Kidney (tissue), 13 donors: ENCODE measurements at regions not wholly inside any gene's neighbourhood (a gene's known extent, or its start where the extent isn't known, plus 50 kb on each side); places are given as distances from the start of the nearest gene placed in this dataset.
A peak's percentile ranks its signal among the peaks of the same experiment; 100 is the strongest.
"Not testable (repeated sequence)": the region's sequence is repeated elsewhere in the genome, so short reads cannot be mapped to it uniquely, and the experiment has no call there.

Source experiments
- DNase-seq, 5 donors: peaks; one replicate each; pipeline ENCODE4 v3.0.0-alpha.2; 2013 to 2020
- FAIRE-seq: peaks from 2 replicates; lab custom pipeline; 2012; peaks lifted over from hg19 to GRCh38; lab: Jason Lieb, UNC
- H3K27ac ChIP-seq, 2 donors: one replicate each; pipeline ENCODE4 v1.7.0; 2013; ENCODE audit warnings: low read depth in 2 of 2, low read length in 2 of 2, inconsistent platforms in 1 of 2
- H3K27me3 ChIP-seq: one replicate; pipeline ENCODE4 v1.7.1; 2013; ENCODE audit warnings: low read length, inconsistent platforms; ENCODE audit not compliant: control insufficient read depth, insufficient read depth
- H3K36me3 ChIP-seq, 3 donors: one replicate each; pipeline versions ENCODE4 v1.7.0 to v1.7.1; 2013; ENCODE audit warnings: low read length in 3 of 3, control low read depth in 1 of 3, inconsistent platforms in 1 of 3; ENCODE audit not compliant: insufficient read depth in 3 of 3, control insufficient read depth in 2 of 3
- H3K4me1 ChIP-seq, 3 donors: one replicate each; pipeline versions ENCODE4 v1.7.0 to v1.7.1; 2013; ENCODE audit warnings: low read length in 3 of 3, inconsistent platforms in 1 of 3, low read depth in 1 of 3; ENCODE audit not compliant: control insufficient read depth in 2 of 3, insufficient read depth in 2 of 3
- H3K4me3 ChIP-seq, 3 donors: one replicate each; pipeline versions ENCODE4 v1.7.0 to v1.8.1; 2013; ENCODE audit warnings: low read length in 3 of 3, control low read depth in 1 of 3, inconsistent platforms in 1 of 3
- H3K9ac ChIP-seq, 3 donors: one replicate each; pipeline versions ENCODE4 v1.7.0 to v1.7.1; 2013; ENCODE audit warnings: low read length in 3 of 3, control low read depth in 1 of 3, inconsistent platforms in 1 of 3
- H3K9me3 ChIP-seq, 3 donors: one replicate each; pipeline versions ENCODE4 v1.7.0 to v1.7.1; 2013; ENCODE audit warnings: low read length in 3 of 3, control low read depth in 1 of 3, inconsistent platforms in 1 of 3; ENCODE audit not compliant: control insufficient read depth in 2 of 3, insufficient read depth in 1 of 3
- CTCF ChIP-seq: IDR thresholded peaks from 3 replicates; pipeline ENCODE4 v1.5.1; 2012; ENCODE audit warnings: mild to moderate bottlenecking, moderate library complexity, borderline replicate concordance; ENCODE audit not compliant: insufficient read depth; ENCODE audit errors: extremely low read depth
- intact Hi-C: fragments of 100-400 bp; cut with DNase I; formaldehyde crosslinking; loops from one replicate; pipeline ENCODE4 v1.11.1; 2022
- donor health status: control.
- donor health status: control.
- donor health status: control.
- donor health status: control.
- donor health status: control.
- donor health status: DM: yes; HTN: yes; CAD: no.
- donor health status: Normal renal cell carcinoma (clear cell type).

DNA sequence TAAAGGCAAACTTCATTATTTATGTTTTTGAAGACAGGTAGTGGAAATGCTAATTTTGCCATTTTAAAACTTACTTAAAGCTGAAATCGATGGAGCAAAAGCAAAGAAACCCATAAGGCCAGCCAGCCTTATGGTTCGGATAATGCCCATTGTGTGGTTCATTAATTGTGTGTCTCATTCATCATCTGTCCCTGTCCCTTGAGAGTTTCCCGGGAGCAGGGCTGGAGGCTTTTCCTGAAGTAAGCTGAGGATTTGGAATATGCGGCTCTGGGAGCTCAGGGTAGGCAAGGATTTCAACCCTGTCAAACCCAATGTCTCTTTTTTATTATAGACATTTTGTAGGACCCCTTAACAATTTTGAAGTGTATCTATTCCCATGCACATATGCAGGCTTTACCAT, 790.0 kb upstream of the KIRREL3 start:
- no peak overlapping the region for H3K27ac ChIP-seq
- H3K36me3 ChIP-seq = no peaks in the 10 kb centered on the region
- no peaks in the 10 kb centered on the region for H3K4me1 ChIP-seq
- DNase-seq (no peak), FAIRE-seq (no peak)
- no peak overlapping the region for H3K9ac ChIP-seq
- intact Hi-C loops = no loop called here
- H3K9me3 ChIP-seq = no peaks in the 10 kb centered on the region
- no peaks in the 10 kb centered on the region for H3K27me3 ChIP-seq
- no peak for TF ChIP-seq CTCF
- no peak overlapping the region for H3K4me3 ChIP-seq

GRCh38 chr11:127789927-127790326, 789.4 kb upstream of the KIRREL3 start:
- peak; percentile 19 for TF ChIP-seq CTCF
- H3K9me3 ChIP-seq = no peaks in the 10 kb centered on the region
- DNase-seq = peak in 3 of 5 donors; percentile 15 to 29 (median 26)
- no peaks in the 10 kb centered on the region for H3K36me3 ChIP-seq
- no peak overlapping the region for H3K4me3 ChIP-seq
- no peak for FAIRE-seq
- H3K4me1 ChIP-seq = no peaks in the 10 kb centered on the region
- intact Hi-C loops = no loop called here
- no peaks in the 10 kb centered on the region for H3K27me3 ChIP-seq
- H3K27ac ChIP-seq = no peak overlapping the region
- H3K9ac ChIP-seq = no peak overlapping the region

- H3K9ac ChIP-seq, H3K9me3 ChIP-seq, FAIRE-seq, H3K4me1 ChIP-seq, H3K27ac ChIP-seq, H3K36me3 ChIP-seq, intact Hi-C loops, H3K4me3 ChIP-seq, DNase-seq, H3K27me3 ChIP-seq: not testable (repeated sequence)
Measured at GRCh38 chr11:127772938-127773337, 772.4 kb upstream of the KIRREL3 start.

- H3K9me3 ChIP-seq, H3K36me3 ChIP-seq, H3K9ac ChIP-seq, H3K27ac ChIP-seq, H3K4me1 ChIP-seq, H3K27me3 ChIP-seq, intact Hi-C loops, H3K4me3 ChIP-seq, DNase-seq, FAIRE-seq: not testable (repeated sequence)
Measured at GRCh38 chr11:127768931-127769330, 768.4 kb upstream of the KIRREL3 start.

DNA sequence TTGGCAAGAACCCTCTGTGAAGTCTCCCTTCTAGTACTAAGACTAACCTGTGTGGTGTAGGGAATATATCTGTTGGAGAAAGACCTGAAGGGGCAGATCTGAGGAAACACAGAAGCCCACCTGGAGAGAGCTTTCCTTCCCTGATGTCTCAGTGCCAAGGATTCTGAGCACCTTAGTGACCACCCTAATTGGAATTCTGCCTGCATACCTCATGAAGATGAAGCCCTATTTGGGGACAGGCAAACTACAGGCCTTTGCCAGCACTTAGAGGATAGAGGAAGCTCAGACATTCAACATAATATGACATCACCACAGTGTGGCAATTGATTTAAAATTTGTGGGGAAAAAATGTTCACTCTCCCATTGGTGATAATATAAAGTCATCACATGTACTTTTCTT, 766.2 kb upstream of the KIRREL3 start:
- DNase-seq (no peak), FAIRE-seq (no peak)
- no peaks in the 10 kb centered on the region for H3K4me1 ChIP-seq
- intact Hi-C loops = no loop called here
- H3K9me3 ChIP-seq = no peaks in the 10 kb centered on the region
- no peak overlapping the region for H3K27ac ChIP-seq
- H3K4me3 ChIP-seq = no peak overlapping the region
- TF ChIP-seq CTCF = no peak
- no peak overlapping the region for H3K9ac ChIP-seq
- no peaks in the 10 kb centered on the region for H3K36me3 ChIP-seq
- no peaks in the 10 kb centered on the region for H3K27me3 ChIP-seq
